HG03457 (cell line): ENCODE measurements at regions not wholly inside any gene's neighbourhood (a gene's known extent, or its start where the extent isn't known, plus 50 kb on each side); places are given as distances from the start of the nearest gene placed in this dataset.
"Not testable (repeated sequence)": the region's sequence is repeated elsewhere in the genome, so short reads cannot be mapped to it uniquely, and the experiment has no call there.

Source experiments
- ATAC-seq: cut with Tn5 transposase; IDR thresholded peaks from one replicate; pipeline ENCODE4 v1.9.1; 2021; ENCODE audit warnings: moderate number of reproducible peaks; ENCODE audit not compliant: unreplicated experiment

DNA sequence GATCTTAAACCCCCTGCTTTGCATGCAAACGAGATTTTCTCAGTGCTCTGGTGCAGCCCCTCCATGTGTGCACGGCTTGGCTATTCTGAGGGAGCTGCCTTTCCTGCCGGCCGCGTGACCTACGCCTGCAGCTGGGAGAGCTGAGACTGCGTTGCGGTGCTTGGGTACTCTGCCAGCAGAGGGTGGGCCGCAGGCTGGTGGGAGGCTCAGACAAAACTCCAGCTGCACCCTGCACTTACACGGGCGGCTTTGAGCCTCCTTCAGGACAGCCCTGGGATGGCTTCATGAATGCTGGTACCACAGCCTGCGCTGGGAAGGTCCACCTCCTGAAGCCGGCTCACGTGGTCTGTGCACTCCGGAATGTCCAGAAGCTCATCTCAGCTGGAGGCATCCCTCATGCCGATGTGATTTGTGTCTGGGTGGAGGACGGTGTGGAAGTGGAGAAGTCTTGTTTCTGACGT lies 223.7 kb downstream of the DLL1 start:
- no peak for ATAC-seq

DNA sequence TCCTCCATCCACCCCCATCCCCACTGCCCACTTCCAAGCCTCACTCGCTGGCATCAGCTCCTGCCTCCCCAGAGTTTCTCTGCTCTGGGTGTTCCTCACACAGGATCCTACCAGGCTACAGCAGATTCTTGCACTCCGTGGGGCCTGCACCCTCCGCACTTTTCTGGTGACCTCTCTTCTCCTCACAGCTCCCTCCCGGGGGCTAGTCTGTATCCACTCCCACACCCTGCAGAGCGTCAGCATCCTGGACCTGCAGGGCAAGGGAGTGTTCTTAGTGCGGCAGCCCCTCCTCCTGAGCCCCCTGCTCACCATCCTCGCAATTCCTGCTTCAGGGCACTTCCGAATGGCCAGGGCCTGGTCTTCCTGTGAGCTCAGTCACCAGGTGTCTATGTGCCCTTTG lies 224.2 kb downstream of the DLL1 start:
- no peak for ATAC-seq

DNA sequence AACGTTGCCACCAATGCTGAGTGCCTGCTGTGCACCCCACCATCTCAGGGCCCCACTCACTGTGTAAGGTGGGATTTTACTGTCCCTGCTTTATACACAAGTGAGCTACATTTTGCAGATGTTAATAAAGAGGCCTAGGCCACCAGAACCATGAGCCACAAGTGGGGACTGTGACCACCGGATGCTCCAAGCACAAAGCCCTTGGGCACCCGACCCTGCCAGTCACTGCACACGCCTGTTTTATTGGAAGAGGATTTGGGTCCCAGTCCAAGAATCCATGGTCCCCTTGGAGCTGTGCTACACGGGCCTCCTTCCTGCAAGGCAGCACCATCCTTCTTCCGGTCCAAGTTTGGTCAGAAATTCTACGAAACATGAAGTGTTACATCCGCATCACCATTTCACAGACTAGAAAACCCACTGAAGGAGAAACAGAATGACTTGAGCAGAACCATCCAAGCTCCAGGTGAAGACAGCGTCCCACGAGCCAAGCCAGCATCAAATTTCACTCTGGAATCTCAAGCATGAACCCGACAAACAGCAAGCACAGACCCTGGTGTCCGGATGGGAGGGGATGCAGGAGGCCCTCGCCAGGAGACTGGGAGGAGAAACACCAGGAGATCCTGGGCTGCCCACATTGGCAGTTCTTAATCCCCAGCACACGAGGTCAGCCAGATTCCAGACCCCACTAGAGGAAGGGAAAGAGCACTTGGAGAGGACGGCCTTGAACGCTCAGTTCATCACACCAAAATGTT lies 226.9 kb downstream of the DLL1 start:
- no peak for ATAC-seq

DNA sequence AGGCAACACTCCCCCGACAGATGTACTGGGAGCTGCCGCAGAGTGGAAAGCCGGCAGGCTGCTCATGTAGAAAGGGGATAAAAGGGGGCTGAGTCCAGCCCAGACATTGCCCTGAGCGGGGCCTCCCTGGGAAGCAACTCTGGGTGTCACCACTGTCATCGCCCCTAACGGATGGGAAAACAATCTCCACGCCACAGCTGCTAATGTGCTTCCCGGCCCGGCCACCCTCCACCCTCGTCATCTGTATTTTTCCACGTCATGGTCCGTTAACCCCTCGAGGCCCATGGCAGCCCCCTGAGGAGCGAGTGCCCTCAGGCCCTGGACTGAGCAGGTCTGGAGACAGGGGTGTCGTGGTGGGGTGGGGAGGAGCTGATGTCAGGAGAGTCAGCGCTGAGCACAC lies 227.4 kb downstream of the DLL1 start:
- no peak for ATAC-seq

DNA sequence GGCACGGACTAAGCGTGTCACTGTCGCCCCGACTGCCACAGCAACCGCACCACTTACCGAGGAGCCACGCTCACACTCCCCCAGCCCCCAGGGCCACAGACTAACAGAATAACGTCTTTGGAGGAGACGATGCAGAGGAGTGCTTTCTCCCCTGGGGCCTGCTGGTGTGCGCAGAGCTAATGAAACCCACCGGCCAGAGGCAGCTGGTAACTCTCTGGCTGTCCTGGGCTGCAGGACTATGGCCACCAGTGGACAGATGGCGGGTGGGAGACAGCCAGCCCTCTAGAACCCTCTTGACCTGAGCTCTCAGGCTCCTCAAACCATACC lies 228.0 kb downstream of the DLL1 start:
- ATAC-seq = no peak

DNA sequence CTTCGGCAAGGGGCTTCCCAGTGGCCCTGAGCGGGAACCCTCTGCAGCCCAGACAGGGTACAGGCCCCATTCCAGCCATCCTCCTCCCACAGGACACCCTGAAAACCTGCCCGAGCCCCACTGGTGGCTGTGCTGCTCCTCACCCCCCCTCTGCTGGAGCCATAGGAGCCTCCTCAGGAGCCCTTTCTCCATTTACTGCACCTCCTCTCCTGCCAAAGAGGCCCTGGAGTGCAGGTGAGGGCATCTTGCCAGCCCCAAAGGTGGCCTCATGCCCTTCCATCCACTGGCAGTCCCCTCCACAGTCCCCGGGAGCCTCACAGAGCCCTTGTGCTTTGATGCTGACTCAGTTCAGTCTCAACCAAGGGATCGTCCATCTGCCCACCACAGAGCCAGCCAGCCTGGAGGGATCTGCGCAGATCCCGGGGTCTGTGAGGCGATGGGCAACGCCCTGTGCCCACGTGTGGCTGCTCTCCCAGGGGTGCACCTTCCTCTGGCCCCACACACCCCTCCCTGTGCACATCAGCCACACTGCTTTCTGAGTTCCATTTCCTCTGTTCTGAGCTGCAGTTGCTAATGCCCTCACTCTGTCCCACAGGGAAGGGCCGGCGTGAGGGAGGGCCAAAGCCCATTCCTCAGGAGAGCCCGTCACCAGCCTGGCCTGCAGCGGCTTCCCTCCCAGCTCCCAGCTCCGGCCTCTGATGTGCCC lies 228.5 kb downstream of the DLL1 start:
- ATAC-seq = no peak

GRCh38 chr6:170058878-170059485 lies 231.9 kb downstream of the DLL1 start:
- no peak for ATAC-seq

DNA sequence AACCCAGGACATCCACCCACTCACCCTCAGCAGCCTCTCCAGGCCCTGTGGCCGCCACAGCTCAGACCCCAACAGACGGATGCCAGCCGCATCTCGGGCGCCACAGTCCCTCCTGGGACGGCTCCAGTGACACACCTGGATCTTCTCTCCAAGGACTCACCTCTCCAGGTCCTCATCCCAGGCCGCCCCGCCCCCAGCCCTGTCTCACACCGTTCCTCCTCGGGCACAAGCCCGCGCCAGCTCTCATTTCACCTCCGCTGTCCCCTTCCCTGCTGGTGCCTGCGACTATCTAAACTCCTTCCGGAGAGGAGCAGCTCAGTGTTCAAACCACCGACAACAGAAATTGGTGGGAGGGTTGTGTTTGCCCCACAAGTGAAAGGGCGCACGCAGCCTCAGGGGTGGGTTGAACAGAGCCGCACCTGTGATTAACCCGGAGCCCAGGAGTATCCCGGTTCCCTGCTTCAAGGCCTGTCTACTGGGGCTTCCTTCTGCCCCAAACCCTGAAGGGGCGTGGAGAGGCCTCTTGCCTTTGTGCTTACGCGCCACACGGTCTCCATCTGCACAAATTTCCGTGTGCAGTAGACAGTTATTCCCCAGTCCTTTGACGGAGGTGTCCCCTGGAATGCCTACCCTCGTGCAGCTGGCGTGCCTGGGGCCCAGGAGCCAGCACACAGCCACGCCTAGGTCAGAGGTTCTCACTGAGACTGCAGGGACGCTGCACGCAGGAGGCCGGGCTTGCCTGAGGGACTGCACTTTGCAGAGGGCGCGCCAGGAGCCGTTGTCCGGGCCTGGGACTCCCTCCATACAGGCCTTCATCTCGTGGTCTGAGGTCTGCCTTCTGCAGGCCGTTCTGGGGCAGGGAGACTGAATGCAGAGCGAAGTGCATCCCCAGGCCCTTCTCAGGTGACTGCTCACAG lies 232.7 kb downstream of the DLL1 start:
- no peak for ATAC-seq

DNA sequence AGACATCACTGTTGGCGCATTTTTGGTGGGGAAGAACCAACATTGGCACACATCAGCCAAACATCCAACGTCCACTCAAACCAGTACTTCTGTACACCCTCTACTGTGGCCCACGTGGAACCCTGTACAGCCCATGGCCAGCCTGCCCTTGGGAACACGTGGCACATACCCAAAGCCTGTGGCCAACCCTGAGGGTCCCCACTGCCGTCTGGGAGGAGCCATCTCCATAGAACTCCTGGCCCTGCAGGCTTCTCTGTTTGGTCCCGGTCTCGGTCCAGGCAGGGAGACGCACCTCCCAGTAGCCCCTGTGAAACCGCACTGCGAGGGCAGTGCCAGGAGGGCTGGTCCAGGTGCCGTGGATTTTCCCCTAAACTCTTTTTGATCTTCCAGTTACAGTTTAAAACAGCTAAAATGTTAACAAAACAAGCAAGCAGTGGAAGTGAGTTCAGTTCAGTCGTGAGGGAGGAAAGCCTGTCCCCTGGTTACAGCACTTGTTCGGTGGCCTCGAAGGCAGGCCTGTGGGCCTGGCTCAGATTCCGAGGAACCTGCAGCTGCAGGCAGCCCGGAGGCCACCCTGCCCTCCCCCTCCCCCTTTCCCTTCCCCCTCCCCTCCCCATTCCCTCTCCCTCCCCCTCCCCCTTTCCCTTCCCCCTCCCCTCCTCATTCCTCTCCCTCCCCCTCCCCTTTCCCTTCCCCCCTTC lies 233.7 kb downstream of the DLL1 start:
- ATAC-seq = no peak

DNA sequence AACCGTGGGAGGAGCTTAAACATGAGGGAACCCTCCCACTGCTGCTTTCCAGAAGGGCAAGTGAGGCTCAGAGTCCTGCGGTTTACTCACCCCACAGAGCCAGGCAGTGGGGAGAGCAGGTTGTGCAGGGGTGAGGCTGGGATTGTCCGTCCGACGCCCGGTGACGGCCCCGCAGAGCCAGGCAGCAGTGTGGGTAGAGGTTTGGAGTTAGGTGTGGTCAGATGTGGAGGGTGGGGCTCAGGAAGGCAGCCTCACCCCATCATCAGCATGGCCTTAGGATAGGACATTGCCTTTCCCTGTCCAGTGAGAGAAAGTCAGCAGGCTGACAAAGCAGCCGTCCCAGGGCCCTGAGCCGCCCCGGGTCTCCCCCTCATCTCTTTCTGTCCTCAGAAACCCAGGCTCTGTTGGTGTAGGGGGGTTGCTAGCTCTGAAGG lies 234.6 kb downstream of the DLL1 start:
- no peak for ATAC-seq

DNA sequence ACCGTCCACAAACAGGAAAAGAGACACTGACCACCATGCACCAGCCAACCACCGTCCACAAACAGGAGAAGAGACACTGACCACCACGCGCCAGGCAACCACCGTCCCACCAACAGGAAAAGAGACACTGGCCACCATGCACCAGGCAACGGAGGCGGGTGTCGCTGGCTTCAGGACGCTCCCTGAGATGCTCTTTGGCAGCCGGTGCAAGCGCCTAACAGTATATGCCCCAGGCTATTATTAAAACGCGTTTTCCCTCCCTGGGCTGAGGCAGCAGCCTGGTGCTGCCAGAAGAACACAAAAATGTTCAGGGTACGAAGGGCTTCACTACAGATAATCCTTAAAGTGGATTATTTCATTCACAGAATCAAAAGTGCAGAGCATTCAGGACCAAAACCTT lies 235.1 kb downstream of the DLL1 start:
- not testable (repeated sequence) for ATAC-seq

- ATAC-seq = no peak
Measured at GRCh38 chr6:170053966-170054661, 236.8 kb downstream of the DLL1 start.

GRCh38 chr6:170052991-170053821 lies 237.7 kb downstream of the DLL1 start:
- ATAC-seq = no peak

- ATAC-seq = no peak
Measured at GRCh38 chr6:170051229-170052172, 239.4 kb downstream of the DLL1 start.

GRCh38 chr6:170050591-170051041 lies 240.3 kb downstream of the DLL1 start:
- no peak for ATAC-seq

- no peak for ATAC-seq
Measured at GRCh38 chr6:170049641-170050561, 241.0 kb downstream of the DLL1 start.
